ENCODE measurements at regions not wholly inside any gene's neighbourhood (a gene's known extent, or its start where the extent isn't known, plus 50 kb on each side); places are given as distances from the start of the nearest gene placed in this dataset.

- no peak for DNase-seq (ENCODE audit: low read depth, low spot score)
These were observed 110.6 kb upstream of the ELL2 start for GRCh38 chr5:96072138-96072790.

- no peak for DNase-seq (ENCODE audit: low read depth, low spot score)
These were observed 109.1 kb upstream of the ELL2 start for GRCh38 chr5:96070622-96071225.

DNA sequence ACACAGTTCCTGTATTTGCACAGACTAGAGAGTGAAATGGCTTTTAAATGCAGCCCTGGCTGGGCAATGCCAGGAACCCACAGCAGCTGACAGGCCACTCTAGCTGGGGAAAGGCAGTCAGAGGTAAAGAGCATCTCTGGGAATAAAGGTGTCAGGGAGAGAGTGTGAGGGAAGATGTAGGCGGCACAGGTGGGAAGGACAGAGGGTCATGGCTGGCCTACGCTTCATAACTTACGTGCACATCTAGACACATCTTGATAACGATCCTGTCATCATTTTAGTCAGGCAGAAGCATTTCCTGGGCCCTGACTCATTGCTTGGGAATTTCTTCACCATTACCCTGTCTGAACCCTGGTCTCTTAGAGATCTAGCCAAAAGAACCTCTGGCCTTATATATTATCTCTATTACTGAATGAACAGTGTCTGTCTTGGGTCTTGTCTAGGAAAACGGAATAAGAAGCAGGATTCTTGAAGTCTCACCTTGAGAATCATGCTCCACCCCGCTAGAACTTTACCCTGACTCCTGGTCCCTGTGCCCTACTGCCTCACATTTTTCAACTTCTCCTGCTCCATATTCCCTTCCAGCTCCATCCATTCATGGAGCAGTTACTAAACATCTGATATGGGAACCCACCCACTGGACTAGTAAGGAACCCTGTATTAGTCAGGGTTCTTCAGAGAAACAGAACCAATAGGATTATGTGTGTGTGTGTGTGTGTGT, 106.4 kb upstream of the ELL2 start:
- no peak for DNase-seq (ENCODE audit: low read depth, low spot score)

DNA sequence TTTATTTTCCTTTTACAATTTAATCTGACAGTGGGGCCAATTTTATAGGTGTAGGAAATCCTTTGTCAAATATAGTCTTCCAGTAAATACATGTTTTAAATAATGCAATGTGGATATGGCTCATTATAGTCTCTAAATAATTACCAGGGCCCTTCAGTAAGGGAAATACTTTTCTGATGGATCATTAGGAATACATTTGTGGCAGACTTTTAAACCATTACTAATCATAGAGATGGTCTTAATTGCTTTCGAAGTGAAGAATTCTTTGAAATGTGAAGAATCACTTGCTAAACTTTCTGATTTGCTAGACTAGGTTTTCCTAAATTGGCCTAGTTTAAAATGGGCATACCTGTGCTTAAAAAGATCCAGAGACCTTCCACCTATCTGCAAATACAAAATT, 105.6 kb upstream of the ELL2 start:
- no peak for DNase-seq (ENCODE audit: low read depth, low spot score)

- no peak for DNase-seq (ENCODE audit: low read depth, low spot score)
These were observed 104.7 kb upstream of the ELL2 start for GRCh38 chr5:96066386-96066719.

DNA sequence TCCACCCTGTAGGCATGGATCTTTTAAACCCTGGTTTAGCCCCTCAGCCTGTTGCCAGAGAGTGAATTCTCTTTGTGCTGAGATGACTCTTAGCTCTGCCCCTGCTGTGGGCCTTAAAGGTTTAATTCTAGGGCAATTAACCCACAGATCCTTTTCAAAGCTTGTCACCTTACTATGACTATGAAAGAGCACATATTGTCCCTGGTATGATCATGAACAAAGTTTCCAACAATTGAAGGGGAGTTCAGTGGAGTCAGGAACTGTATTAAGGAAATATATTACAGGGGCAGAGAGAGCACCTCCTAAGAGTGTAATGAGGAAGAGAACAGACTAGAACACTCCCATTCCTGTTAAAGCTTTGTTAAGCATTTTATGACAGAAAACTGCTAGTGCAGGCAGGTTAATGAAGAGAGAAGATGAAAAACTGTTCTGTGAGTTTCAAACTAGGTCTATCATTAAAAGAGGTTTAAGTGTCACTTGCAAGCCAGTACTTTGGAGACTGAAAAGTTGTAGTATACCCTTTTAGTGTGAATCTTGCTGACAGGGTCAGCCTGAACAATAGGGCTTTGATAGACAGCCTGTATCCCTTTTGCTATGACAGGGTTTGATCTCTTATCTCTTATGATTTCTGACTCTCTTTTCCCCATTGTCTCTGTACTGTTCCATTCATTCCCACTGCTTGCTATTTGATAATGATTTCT, 104.2 kb upstream of the ELL2 start:
- no peak for DNase-seq (ENCODE audit: low read depth, low spot score)

DNA sequence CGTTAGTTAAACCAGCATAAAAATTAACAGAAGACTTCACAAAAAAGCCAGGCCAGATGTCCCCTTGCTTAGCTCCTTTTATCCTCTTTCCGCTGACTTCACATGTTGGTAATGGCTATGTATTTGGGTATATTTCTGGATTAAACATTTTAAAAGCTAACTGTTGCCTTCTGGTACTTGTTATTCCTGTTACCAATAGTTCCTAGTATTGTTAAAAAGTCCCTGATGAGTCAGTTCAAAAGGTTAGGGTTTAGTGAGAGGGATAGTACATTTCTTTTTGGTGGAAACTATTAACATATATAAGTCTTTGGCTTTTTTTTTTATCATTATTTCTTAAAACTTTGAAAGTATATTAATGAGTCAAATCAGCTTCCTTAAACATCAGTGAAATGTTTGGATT, 103.2 kb upstream of the ELL2 start:
- DNase-seq (ENCODE audit: low read depth, low spot score): no peak

DNA sequence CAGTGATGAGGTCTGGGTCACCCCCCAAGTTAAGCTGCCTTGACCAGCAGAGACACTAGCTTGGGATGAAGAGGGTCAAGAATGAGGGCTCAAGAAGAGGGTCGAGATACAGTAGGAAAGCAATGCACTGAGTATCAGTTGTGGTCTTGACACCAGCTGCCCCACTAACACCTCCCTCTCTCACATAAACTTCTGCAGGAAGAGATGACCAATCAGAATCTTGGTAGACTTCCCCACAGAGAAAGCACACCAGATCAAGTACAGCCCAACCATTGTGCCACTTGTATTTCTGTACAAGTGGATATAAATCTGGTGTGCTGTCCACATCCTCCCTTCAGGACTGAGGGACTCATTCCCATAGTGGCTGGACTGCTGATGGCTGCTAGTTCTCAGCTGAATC, 101.2 kb upstream of the ELL2 start:
- DNase-seq (ENCODE audit: low read depth, low spot score): no peak

DNA sequence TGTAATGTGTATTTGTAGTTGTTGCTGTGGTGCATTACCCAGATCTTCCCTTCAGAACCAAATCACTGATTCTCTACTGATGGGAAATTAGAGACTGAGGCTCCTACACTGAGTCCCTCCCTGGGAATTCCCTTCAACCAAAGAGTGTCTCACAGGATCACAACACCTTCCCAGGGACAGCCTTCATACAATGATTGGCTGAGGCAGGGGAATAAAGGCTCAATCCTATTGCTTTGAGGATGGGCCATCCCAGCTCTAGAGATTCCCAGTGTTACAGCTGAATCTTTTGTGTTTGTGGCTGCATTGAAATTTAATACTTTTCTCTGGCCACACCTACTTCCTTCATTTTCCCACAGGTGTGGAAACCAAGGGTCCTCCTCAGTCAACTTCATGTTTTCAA, 96.4 kb upstream of the ELL2 start:
- no peak for DNase-seq (ENCODE audit: low read depth, low spot score)

- DNase-seq (ENCODE audit: low read depth, low spot score): no peak
These were observed 92.8 kb upstream of the ELL2 start for GRCh38 chr5:96054311-96055030.

GRCh38 chr5:96053063-96053735, 91.5 kb upstream of the ELL2 start:
- DNase-seq (ENCODE audit: low read depth, low spot score): no peak

DNA sequence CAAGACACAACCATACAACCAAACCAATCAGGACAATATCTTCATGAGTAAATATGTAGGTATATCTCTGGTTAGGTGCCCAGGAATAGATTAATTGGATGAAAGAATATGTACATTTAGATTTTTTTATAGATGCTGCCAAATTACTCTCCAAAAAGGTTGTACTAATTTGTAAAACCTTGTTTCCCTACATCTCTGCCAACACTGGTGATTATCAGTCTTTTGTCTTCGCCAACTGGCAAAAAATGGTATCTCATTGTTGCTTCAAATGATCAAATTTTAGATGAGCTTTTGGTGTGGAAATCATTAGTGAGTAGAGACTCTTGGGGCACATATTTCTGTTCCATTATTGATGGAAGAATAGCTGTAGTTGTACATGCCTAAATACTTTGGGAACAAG, 90.7 kb upstream of the ELL2 start:
- DNase-seq (ENCODE audit: low read depth, low spot score): no peak

DNA sequence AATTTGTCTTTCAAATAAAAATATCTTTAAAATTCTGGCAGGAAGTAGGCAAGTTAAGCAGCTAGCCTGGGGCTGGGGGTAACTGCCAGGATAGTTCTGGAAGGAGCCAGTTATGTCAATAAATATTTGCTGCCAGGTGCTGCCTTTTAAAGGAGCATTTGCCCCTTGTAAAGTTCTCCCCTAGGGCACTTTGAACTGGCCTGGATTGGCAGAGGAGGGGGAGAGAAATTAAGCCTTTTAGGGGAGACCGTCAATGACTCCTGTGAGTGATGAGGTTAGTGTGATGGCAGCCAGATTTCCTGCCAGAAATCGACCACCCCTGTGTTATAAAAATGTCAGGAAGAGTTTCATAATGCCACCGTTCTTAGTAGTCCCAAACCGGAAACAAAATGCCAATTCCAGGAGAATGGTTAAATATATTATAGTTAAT, 89.8 kb upstream of the ELL2 start:
- DNase-seq (ENCODE audit: low read depth, low spot score): no peak

GRCh38 chr5:96050273-96050880, 88.7 kb upstream of the ELL2 start:
- DNase-seq (ENCODE audit: low read depth, low spot score): no peak

- no peak for DNase-seq (ENCODE audit: low read depth, low spot score)
These were observed 88.0 kb upstream of the ELL2 start for GRCh38 chr5:96049398-96050272.

DNA sequence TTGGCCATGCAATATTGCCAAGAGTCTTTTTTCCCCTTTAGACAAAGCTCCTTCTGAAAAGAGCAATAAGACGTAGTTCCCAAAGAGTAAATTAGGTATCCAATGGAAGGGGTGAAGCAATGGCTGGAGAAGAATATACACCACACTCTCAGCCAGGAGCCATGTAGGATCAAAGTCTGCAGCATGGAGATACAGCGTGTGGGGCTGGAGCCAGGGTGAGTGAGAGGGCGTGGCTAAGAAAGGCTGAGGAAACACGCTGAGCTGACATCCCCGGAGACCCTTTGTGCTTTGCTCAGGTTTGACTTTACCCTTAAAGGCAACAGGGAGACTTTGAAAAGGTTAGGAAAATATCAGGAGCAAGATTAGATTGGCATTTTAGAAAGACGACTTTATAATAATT, 87.1 kb upstream of the ELL2 start:
- no peak for DNase-seq (ENCODE audit: low read depth, low spot score)

- DNase-seq (ENCODE audit: low read depth, low spot score): no peak
These were observed 84.2 kb upstream of the ELL2 start for GRCh38 chr5:96045888-96046287.

DNA sequence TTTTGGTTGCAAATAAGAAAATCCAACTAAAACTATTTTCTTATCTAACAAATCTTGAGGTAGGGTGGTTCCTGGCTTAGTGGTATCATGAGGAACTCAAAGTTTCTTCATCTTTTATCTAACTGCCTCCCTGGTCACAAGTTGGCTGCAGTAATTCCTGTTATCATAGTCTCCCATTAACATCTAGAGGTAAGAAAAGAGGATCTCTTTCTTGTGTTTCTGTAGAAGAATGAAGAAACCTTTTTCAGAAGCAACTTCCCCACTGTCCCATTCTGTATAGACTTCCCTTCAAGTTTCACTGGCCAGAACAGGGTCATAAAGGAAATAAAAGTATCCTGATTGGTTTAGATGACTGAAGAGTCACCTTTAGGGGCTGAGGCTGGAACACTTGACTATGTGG, 81.8 kb upstream of the ELL2 start:
- DNase-seq (ENCODE audit: low read depth, low spot score): no peak

DNA sequence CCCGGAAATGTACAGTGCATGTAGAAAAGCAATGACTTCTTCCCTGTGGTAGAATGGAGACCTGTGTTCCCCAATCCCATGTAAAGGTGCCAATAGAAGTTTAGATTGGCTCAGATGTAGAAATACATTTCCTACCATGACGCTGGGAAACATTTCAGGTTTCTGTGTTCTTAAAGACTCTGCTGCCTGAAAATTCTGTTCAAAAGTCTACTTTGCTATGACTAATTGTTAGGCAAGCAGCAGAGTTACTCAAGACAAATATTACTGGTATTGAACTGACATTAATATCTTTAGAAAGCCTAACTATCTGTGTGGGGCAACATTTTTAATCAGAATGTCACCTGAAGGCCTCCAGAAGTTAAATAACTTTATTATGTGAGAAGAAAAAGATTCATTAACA, 75.5 kb upstream of the ELL2 start:
- no peak for DNase-seq (ENCODE audit: low read depth, low spot score)

- DNase-seq (ENCODE audit: low read depth, low spot score): no peak
These were observed 74.7 kb upstream of the ELL2 start for GRCh38 chr5:96036301-96036700.
